ENCODE measurements at regions not wholly inside any gene's neighbourhood (a gene's known extent, or its start where the extent isn't known, plus 50 kb on each side); places are given as distances from the start of the nearest gene placed in this dataset.
A peak's percentile ranks its signal among the peaks of the same experiment; 100 is the strongest.

DNA sequence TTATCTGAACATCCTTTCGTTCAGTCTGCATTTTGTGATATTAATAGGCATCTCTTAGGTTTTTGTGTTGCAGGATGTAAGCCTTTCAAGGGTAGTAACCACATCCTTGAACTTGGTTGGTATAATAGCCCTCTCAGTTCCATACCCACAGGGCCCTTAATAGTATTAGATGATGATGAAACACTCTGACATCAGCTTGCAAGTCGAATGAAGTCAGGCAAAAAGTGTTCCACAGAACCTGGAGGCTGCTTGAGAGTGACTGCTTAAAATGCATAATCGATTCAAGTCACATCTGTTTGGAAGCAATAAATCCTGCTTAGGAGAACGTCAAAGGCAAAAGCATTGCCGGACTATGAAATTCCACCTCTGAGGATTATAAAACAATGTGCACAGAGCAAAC lies 415.6 kb upstream of the KAZN start:
- no peaks in the 10 kb centered on the region for H4K20me1 ChIP-seq (ENCODE audit: insufficient read depth, poor library complexity, severe bottlenecking)
- H3K9me2 ChIP-seq (replicated peaks; ENCODE audit: insufficient read depth): no peaks in the 10 kb centered on the region
- H3K27me3 ChIP-seq: no peaks in the 10 kb centered on the region
- no peak overlapping the region for H2AFZ ChIP-seq
- 80% methylated on average over 5 of the region's 5 CpGs for WGBS (ENCODE audit: low lambda C conversion rate, missing lambda C conversion rate)
- H3K9me3 ChIP-seq (ENCODE audit: low read depth): no peaks in the 10 kb centered on the region
- no peak overlapping the region for H3K4me3 ChIP-seq
- no peaks in the 10 kb centered on the region for H3K4me1 ChIP-seq (ENCODE audit: insufficient read depth)
- no peaks in the 10 kb centered on the region for H3K36me3 ChIP-seq (replicated peaks; ENCODE audit: insufficient read depth, low read depth)
- no peak overlapping the region for H3K27ac ChIP-seq
- H3K79me2 ChIP-seq: no peaks in the 10 kb centered on the region
- no peak for DNase-seq (ENCODE audit: low spot score)
- no peak for TF ChIP-seq EZH2phosphoT487 (IDR thresholded peaks at IDR 0.05; ENCODE audit: low read depth, severe bottlenecking, unreplicated experiment)
- no peak for TF ChIP-seq EZH2 (IDR thresholded peaks at IDR 0.05; ENCODE audit: borderline replicate concordance)
- TF ChIP-seq, protein P1, sequence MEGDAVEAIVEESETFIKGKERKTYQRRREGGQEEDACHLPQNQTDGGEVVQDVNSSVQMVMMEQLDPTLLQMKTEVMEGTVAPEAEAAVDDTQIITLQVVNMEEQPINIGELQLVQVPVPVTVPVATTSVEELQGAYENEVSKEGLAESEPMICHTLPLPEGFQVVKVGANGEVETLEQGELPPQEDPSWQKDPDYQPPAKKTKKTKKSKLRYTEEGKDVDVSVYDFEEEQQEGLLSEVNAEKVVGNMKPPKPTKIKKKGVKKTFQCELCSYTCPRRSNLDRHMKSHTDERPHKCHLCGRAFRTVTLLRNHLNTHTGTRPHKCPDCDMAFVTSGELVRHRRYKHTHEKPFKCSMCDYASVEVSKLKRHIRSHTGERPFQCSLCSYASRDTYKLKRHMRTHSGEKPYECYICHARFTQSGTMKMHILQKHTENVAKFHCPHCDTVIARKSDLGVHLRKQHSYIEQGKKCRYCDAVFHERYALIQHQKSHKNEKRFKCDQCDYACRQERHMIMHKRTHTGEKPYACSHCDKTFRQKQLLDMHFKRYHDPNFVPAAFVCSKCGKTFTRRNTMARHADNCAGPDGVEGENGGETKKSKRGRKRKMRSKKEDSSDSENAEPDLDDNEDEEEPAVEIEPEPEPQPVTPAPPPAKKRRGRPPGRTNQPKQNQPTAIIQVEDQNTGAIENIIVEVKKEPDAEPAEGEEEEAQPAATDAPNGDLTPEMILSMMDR (IDR thresholded peaks at IDR 0.05; ENCODE audit: poor library complexity): no peak
- no peak overlapping the region for H3K4me2 ChIP-seq

DNA sequence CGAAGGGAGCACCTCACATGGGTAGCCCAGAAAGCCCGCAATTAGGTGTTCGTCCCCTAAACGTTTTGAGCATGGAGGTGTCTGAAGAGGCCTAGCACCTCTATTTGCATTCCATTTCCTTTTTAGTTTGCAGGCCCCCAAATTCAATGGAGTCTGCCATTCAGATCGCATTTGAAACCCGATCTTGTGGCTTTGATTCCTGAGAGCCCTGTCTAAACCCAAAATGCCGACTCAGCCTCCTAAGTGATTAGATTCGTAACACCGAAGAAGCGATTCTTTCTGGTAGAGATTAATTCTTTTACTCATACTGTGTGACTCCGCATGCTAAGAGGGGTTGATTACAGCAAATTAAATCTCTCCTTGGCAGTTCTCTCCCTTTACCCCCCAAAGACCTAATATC lies 415.2 kb upstream of the KAZN start:
- no peaks in the 10 kb centered on the region for H3K36me3 ChIP-seq (replicated peaks; ENCODE audit: insufficient read depth, low read depth)
- H3K79me2 ChIP-seq: no peaks in the 10 kb centered on the region
- DNase-seq (ENCODE audit: low spot score): no peak
- H3K9me3 ChIP-seq (ENCODE audit: low read depth): no peaks in the 10 kb centered on the region
- H3K4me3 ChIP-seq: no peak overlapping the region
- H3K4me2 ChIP-seq: no peak overlapping the region
- no peaks in the 10 kb centered on the region for H3K27me3 ChIP-seq
- H3K27ac ChIP-seq: no peak overlapping the region
- no peaks in the 10 kb centered on the region for H3K9me2 ChIP-seq (replicated peaks; ENCODE audit: insufficient read depth)
- 86% methylated on average over 11 of the region's 11 CpGs for WGBS (ENCODE audit: low lambda C conversion rate, missing lambda C conversion rate)
- no peak for TF ChIP-seq EZH2 (IDR thresholded peaks at IDR 0.05; ENCODE audit: borderline replicate concordance)
- TF ChIP-seq, protein P1 (IDR thresholded peaks at IDR 0.05; ENCODE audit: poor library complexity): no peak
- no peak for TF ChIP-seq EZH2phosphoT487 (IDR thresholded peaks at IDR 0.05; ENCODE audit: low read depth, severe bottlenecking, unreplicated experiment)
- H3K4me1 ChIP-seq (ENCODE audit: insufficient read depth): no peaks in the 10 kb centered on the region
- H2AFZ ChIP-seq: no peak overlapping the region
- H4K20me1 ChIP-seq (ENCODE audit: insufficient read depth, poor library complexity, severe bottlenecking): no peaks in the 10 kb centered on the region

DNA sequence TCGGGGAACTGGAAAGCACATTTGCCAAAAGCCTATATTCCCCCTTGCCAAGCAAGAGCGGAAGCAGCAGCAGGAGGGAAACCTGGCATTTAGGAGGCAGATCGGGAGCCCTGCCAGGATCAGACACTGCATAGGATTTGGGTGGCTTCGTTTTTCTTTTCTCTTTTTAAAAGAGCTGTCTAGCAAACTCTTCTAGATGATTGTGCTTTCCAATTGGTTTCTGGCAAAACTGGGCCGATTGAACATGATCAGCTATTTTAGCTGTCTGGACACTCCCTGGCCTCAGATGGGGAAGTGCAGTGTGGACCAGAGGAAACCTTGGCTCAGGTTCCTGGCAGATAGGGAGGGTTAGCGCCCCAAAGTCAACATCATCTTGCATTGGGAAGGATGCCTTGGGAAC lies 414.0 kb upstream of the KAZN start:
- 80% methylated on average over 6 of the region's 6 CpGs for WGBS (ENCODE audit: low lambda C conversion rate, missing lambda C conversion rate)
- no peaks in the 10 kb centered on the region for H3K9me2 ChIP-seq (replicated peaks; ENCODE audit: insufficient read depth)
- H4K20me1 ChIP-seq (ENCODE audit: insufficient read depth, poor library complexity, severe bottlenecking): no peaks in the 10 kb centered on the region
- H3K4me1 ChIP-seq (ENCODE audit: insufficient read depth): no peaks in the 10 kb centered on the region
- no peak overlapping the region for H2AFZ ChIP-seq
- H3K36me3 ChIP-seq (replicated peaks; ENCODE audit: insufficient read depth, low read depth): no peaks in the 10 kb centered on the region
- DNase-seq (ENCODE audit: low spot score): no peak
- no peak overlapping the region for H3K4me3 ChIP-seq
- no peaks in the 10 kb centered on the region for H3K79me2 ChIP-seq
- H3K27ac ChIP-seq: peak overlapping the region; percentile 20
- no peaks in the 10 kb centered on the region for H3K27me3 ChIP-seq
- H3K9me3 ChIP-seq (ENCODE audit: low read depth): no peaks in the 10 kb centered on the region
- H3K4me2 ChIP-seq: no peak overlapping the region
- no peak for TF ChIP-seq EZH2phosphoT487 (IDR thresholded peaks at IDR 0.05; ENCODE audit: low read depth, severe bottlenecking, unreplicated experiment)
- no peak for TF ChIP-seq EZH2 (IDR thresholded peaks at IDR 0.05; ENCODE audit: borderline replicate concordance)
- TF ChIP-seq, protein P1 (IDR thresholded peaks at IDR 0.05; ENCODE audit: poor library complexity): no peak

DNA sequence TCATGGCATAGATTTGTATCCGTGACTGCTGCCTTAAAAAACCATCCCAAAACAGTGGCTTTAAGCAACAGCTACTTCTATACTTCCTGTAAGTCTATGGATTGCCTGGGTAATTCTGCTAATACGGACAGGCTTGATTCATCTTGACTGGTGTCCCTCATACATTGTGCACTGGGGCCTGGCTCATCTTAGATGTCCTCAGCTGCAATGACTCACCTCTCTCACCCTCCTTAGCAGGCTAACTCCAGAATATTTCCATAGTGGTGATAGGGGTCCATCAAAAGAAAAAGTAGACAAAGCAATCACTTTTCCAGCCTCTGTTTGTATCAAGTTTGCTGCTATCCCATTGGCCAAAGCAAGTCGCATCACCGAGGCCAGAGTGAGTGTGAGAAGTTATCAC lies 409.1 kb upstream of the KAZN start:
- Histone ChIP-seq H3K27ac (no peak overlapping the region), H4K20me1 (ENCODE audit: insufficient read depth, poor library complexity, severe bottlenecking) (no peaks in the 10 kb centered on the region), H3K36me3 (replicated peaks; ENCODE audit: insufficient read depth, low read depth) (no peaks in the 10 kb centered on the region), H3K4me2 (no peak overlapping the region), H3K79me2 (no peaks in the 10 kb centered on the region), H3K27me3 (no peaks in the 10 kb centered on the region), H3K9me3 (ENCODE audit: low read depth) (no peaks in the 10 kb centered on the region), H3K4me3 (no peak overlapping the region), H3K4me1 (ENCODE audit: insufficient read depth) (no peaks in the 10 kb centered on the region), H2AFZ (no peak overlapping the region), H3K9me2 (replicated peaks; ENCODE audit: insufficient read depth) (no peaks in the 10 kb centered on the region)
- no peak for DNase-seq (ENCODE audit: low spot score)
- TF ChIP-seq, protein P1 (IDR thresholded peaks at IDR 0.05; ENCODE audit: poor library complexity): no peak
- TF ChIP-seq EZH2phosphoT487 (IDR thresholded peaks at IDR 0.05; ENCODE audit: low read depth, severe bottlenecking, unreplicated experiment) (no peak), EZH2 (IDR thresholded peaks at IDR 0.05; ENCODE audit: borderline replicate concordance) (no peak)
- WGBS (ENCODE audit: low lambda C conversion rate, missing lambda C conversion rate): 92% methylated on average over 4 of the region's 4 CpGs

All from hepatocyte (in vitro differentiated cells).